ENCODE measurements at regions not wholly inside any gene's neighbourhood (a gene's known extent, or its start where the extent isn't known, plus 50 kb on each side); places are given as distances from the start of the nearest gene placed in this dataset.

- H3K4me1 ChIP-seq (ENCODE audit: control extremely low read depth in 1 of 4, control insufficient read depth in 4 of 4, insufficient read depth in 4 of 4, low read length in 3 of 4) = no peaks in the 10 kb centered on the region
- WGBS (ENCODE audit: insufficient coverage) = no CpG with 5 or more reads among the region's 3 CpGs
- ChIA-PET POLR2A (no interaction called here), CTCF (no interaction called here)
- DNase-seq = peak; percentile 5 to 52 (median 39)
- no peak overlapping the region for H3K4me3 ChIP-seq (ENCODE audit: control insufficient read depth in 1 of 7, extremely low read depth in 1 of 7, insufficient read depth in 4 of 7, low read depth in 2 of 7, low read length in 6 of 7)
- H3K9me3 ChIP-seq (ENCODE audit: control extremely low read depth in 1 of 5, control insufficient read depth in 4 of 5, insufficient read depth in 2 of 5, low read depth in 1 of 5, low read length in 4 of 5) = no peaks in the 10 kb centered on the region
- no peaks in the 10 kb centered on the region for H3K36me3 ChIP-seq (ENCODE audit: control insufficient read depth in 4 of 4, insufficient read depth in 4 of 4, low read length in 3 of 4)
- no peaks in the 10 kb centered on the region for H3K27me3 ChIP-seq (replicated peaks in 2 of 5; ENCODE audit: control insufficient read depth in 4 of 5, insufficient read depth in 5 of 5, low read length in 4 of 5)
- no peak overlapping the region for H3K27ac ChIP-seq (ENCODE audit: insufficient read depth in 1 of 2, low read depth in 1 of 2, low read length in 2 of 2, poor library complexity in 1 of 2, severe bottlenecking in 2 of 2)
Measured at GRCh38 chr16:60077861-60078260, 1343.7 kb upstream of the GOT2 start.

- Histone ChIP-seq H3K4me1 (ENCODE audit: control extremely low read depth in 1 of 4, control insufficient read depth in 4 of 4, insufficient read depth in 4 of 4, low read length in 3 of 4) (no peaks in the 10 kb centered on the region), H3K27ac (ENCODE audit: insufficient read depth in 1 of 2, low read depth in 1 of 2, low read length in 2 of 2, poor library complexity in 1 of 2, severe bottlenecking in 2 of 2) (no peak overlapping the region), H3K27me3 (replicated peaks in 2 of 5; ENCODE audit: control insufficient read depth in 4 of 5, insufficient read depth in 5 of 5, low read length in 4 of 5) (no peaks in the 10 kb centered on the region), H3K9me3 (ENCODE audit: control extremely low read depth in 1 of 5, control insufficient read depth in 4 of 5, insufficient read depth in 2 of 5, low read depth in 1 of 5, low read length in 4 of 5) (no peaks in the 10 kb centered on the region), H3K4me3 (ENCODE audit: control insufficient read depth in 1 of 7, extremely low read depth in 1 of 7, insufficient read depth in 4 of 7, low read depth in 2 of 7, low read length in 6 of 7) (no peak overlapping the region), H3K36me3 (ENCODE audit: control insufficient read depth in 4 of 4, insufficient read depth in 4 of 4, low read length in 3 of 4) (no peaks in the 10 kb centered on the region)
- WGBS (ENCODE audit: insufficient coverage) = no CpG with 5 or more reads among the region's 4 CpGs
- ChIA-PET CTCF (no interaction called here), POLR2A (no interaction called here)
- DNase-seq = no peak
Measured at GRCh38 chr16:60074378-60074777, 1340.3 kb upstream of the GOT2 start.

- H3K4me3 ChIP-seq (ENCODE audit: control insufficient read depth in 1 of 7, extremely low read depth in 1 of 7, insufficient read depth in 4 of 7, low read depth in 2 of 7, low read length in 6 of 7) = no peak overlapping the region
- no peaks in the 10 kb centered on the region for H3K36me3 ChIP-seq (ENCODE audit: control insufficient read depth in 4 of 4, insufficient read depth in 4 of 4, low read length in 3 of 4)
- 90% methylated on average over 3 of the region's 4 CpGs for WGBS (ENCODE audit: insufficient coverage)
- no peak for DNase-seq
- no peaks in the 10 kb centered on the region for H3K4me1 ChIP-seq (ENCODE audit: control extremely low read depth in 1 of 4, control insufficient read depth in 4 of 4, insufficient read depth in 4 of 4, low read length in 3 of 4)
- POLR2A ChIA-PET = no interaction called here
- no peaks in the 10 kb centered on the region for H3K27me3 ChIP-seq (replicated peaks in 2 of 5; ENCODE audit: control insufficient read depth in 4 of 5, insufficient read depth in 5 of 5, low read length in 4 of 5)
- no peak overlapping the region for H3K27ac ChIP-seq (ENCODE audit: insufficient read depth in 1 of 2, low read depth in 1 of 2, low read length in 2 of 2, poor library complexity in 1 of 2, severe bottlenecking in 2 of 2)
- CTCF ChIA-PET = no interaction called here
- H3K9me3 ChIP-seq (ENCODE audit: control extremely low read depth in 1 of 5, control insufficient read depth in 4 of 5, insufficient read depth in 2 of 5, low read depth in 1 of 5, low read length in 4 of 5) = no peaks in the 10 kb centered on the region
Measured at GRCh38 chr16:60073376-60073775, 1339.3 kb upstream of the GOT2 start.

- H3K4me3 ChIP-seq (ENCODE audit: control insufficient read depth in 1 of 7, extremely low read depth in 1 of 7, insufficient read depth in 4 of 7, low read depth in 2 of 7, low read length in 6 of 7) = no peak overlapping the region
- H3K4me1 ChIP-seq (ENCODE audit: control extremely low read depth in 1 of 4, control insufficient read depth in 4 of 4, insufficient read depth in 4 of 4, low read length in 3 of 4) = peaks cover 0 to 2% (median 0%) of the 10 kb centered on the region in 4 experiments
- ChIA-PET POLR2A (no interaction called here), CTCF (no interaction called here)
- H3K36me3 ChIP-seq (ENCODE audit: control insufficient read depth in 4 of 4, insufficient read depth in 4 of 4, low read length in 3 of 4) = no peaks in the 10 kb centered on the region
- H3K27me3 ChIP-seq (replicated peaks in 2 of 5; ENCODE audit: control insufficient read depth in 4 of 5, insufficient read depth in 5 of 5, low read length in 4 of 5) = no peaks in the 10 kb centered on the region
- no peak overlapping the region for H3K27ac ChIP-seq (ENCODE audit: insufficient read depth in 1 of 2, low read depth in 1 of 2, low read length in 2 of 2, poor library complexity in 1 of 2, severe bottlenecking in 2 of 2)
- H3K9me3 ChIP-seq (ENCODE audit: control extremely low read depth in 1 of 5, control insufficient read depth in 4 of 5, insufficient read depth in 2 of 5, low read depth in 1 of 5, low read length in 4 of 5) = no peaks in the 10 kb centered on the region
- DNase-seq = no peak
Measured at GRCh38 chr16:60064026-60064425, 1329.9 kb upstream of the GOT2 start.

GRCh38 chr16:60061396-60061795, 1327.3 kb upstream of the GOT2 start:
- Histone ChIP-seq H3K4me3 (ENCODE audit: control insufficient read depth in 1 of 7, extremely low read depth in 1 of 7, insufficient read depth in 4 of 7, low read depth in 2 of 7, low read length in 6 of 7) (no peak overlapping the region), H3K9me3 (ENCODE audit: control extremely low read depth in 1 of 5, control insufficient read depth in 4 of 5, insufficient read depth in 2 of 5, low read depth in 1 of 5, low read length in 4 of 5) (no peaks in the 10 kb centered on the region), H3K27me3 (replicated peaks in 2 of 5; ENCODE audit: control insufficient read depth in 4 of 5, insufficient read depth in 5 of 5, low read length in 4 of 5) (no peaks in the 10 kb centered on the region), H3K4me1 (ENCODE audit: control extremely low read depth in 1 of 4, control insufficient read depth in 4 of 4, insufficient read depth in 4 of 4, low read length in 3 of 4) (peaks cover 0 to 2% (median 0%) of the 10 kb centered on the region in 4 experiments), H3K27ac (ENCODE audit: insufficient read depth in 1 of 2, low read depth in 1 of 2, low read length in 2 of 2, poor library complexity in 1 of 2, severe bottlenecking in 2 of 2) (no peak overlapping the region), H3K36me3 (ENCODE audit: control insufficient read depth in 4 of 4, insufficient read depth in 4 of 4, low read length in 3 of 4) (no peaks in the 10 kb centered on the region)
- ChIA-PET POLR2A (no interaction called here), CTCF (no interaction called here)
- DNase-seq = no peak

GRCh38 chr16:60060731-60061130, 1326.6 kb upstream of the GOT2 start:
- Histone ChIP-seq H3K9me3 (ENCODE audit: control extremely low read depth in 1 of 5, control insufficient read depth in 4 of 5, insufficient read depth in 2 of 5, low read depth in 1 of 5, low read length in 4 of 5) (no peaks in the 10 kb centered on the region), H3K27ac (ENCODE audit: insufficient read depth in 1 of 2, low read depth in 1 of 2, low read length in 2 of 2, poor library complexity in 1 of 2, severe bottlenecking in 2 of 2) (no peak overlapping the region), H3K4me1 (ENCODE audit: control extremely low read depth in 1 of 4, control insufficient read depth in 4 of 4, insufficient read depth in 4 of 4, low read length in 3 of 4) (peaks cover 0 to 2% (median 0%) of the 10 kb centered on the region in 4 experiments), H3K27me3 (replicated peaks in 2 of 5; ENCODE audit: control insufficient read depth in 4 of 5, insufficient read depth in 5 of 5, low read length in 4 of 5) (no peaks in the 10 kb centered on the region), H3K36me3 (ENCODE audit: control insufficient read depth in 4 of 4, insufficient read depth in 4 of 4, low read length in 3 of 4) (no peaks in the 10 kb centered on the region), H3K4me3 (ENCODE audit: control insufficient read depth in 1 of 7, extremely low read depth in 1 of 7, insufficient read depth in 4 of 7, low read depth in 2 of 7, low read length in 6 of 7) (no peak overlapping the region)
- ChIA-PET POLR2A (no interaction called here), CTCF (no interaction called here)
- WGBS (ENCODE audit: insufficient coverage) = no CpG with 5 or more reads among the region's 2 CpGs
- peak; percentile 34 to 73 (median 67) for DNase-seq

GRCh38 chr16:60059141-60059540, 1325.0 kb upstream of the GOT2 start:
- POLR2A ChIA-PET = no interaction called here

GRCh38 chr16:60041671-60042070, 1307.6 kb upstream of the GOT2 start:
- no peaks in the 10 kb centered on the region for H3K4me1 ChIP-seq (ENCODE audit: control extremely low read depth in 1 of 4, control insufficient read depth in 4 of 4, insufficient read depth in 4 of 4, low read length in 3 of 4)
- ChIA-PET POLR2A (no interaction called here), CTCF (no interaction called here)
- no peak overlapping the region for H3K4me3 ChIP-seq (ENCODE audit: control insufficient read depth in 1 of 7, extremely low read depth in 1 of 7, insufficient read depth in 4 of 7, low read depth in 2 of 7, low read length in 6 of 7)
- no peak for DNase-seq
- no CpG with 5 or more reads among the region's 1 CpG for WGBS (ENCODE audit: insufficient coverage)
- H3K27me3 ChIP-seq (replicated peaks in 2 of 5; ENCODE audit: control insufficient read depth in 4 of 5, insufficient read depth in 5 of 5, low read length in 4 of 5) = no peaks in the 10 kb centered on the region
- H3K27ac ChIP-seq (ENCODE audit: insufficient read depth in 1 of 2, low read depth in 1 of 2, low read length in 2 of 2, poor library complexity in 1 of 2, severe bottlenecking in 2 of 2) = no peak overlapping the region
- no peaks in the 10 kb centered on the region for H3K9me3 ChIP-seq (ENCODE audit: control extremely low read depth in 1 of 5, control insufficient read depth in 4 of 5, insufficient read depth in 2 of 5, low read depth in 1 of 5, low read length in 4 of 5)
- no peaks in the 10 kb centered on the region for H3K36me3 ChIP-seq (ENCODE audit: control insufficient read depth in 4 of 4, insufficient read depth in 4 of 4, low read length in 3 of 4)

More at GRCh38 chr16:60059141-60059540, 1325.0 kb upstream of the GOT2 start:
- DNase-seq = no peak
- Histone ChIP-seq H3K27me3 (replicated peaks in 2 of 5; ENCODE audit: control insufficient read depth in 4 of 5, insufficient read depth in 5 of 5, low read length in 4 of 5) (no peaks in the 10 kb centered on the region), H3K27ac (ENCODE audit: insufficient read depth in 1 of 2, low read depth in 1 of 2, low read length in 2 of 2, poor library complexity in 1 of 2, severe bottlenecking in 2 of 2) (no peak overlapping the region), H3K36me3 (ENCODE audit: control insufficient read depth in 4 of 4, insufficient read depth in 4 of 4, low read length in 3 of 4) (no peaks in the 10 kb centered on the region), H3K4me1 (ENCODE audit: control extremely low read depth in 1 of 4, control insufficient read depth in 4 of 4, insufficient read depth in 4 of 4, low read length in 3 of 4) (peaks cover 0 to 2% (median 0%) of the 10 kb centered on the region in 4 experiments), H3K9me3 (ENCODE audit: control extremely low read depth in 1 of 5, control insufficient read depth in 4 of 5, insufficient read depth in 2 of 5, low read depth in 1 of 5, low read length in 4 of 5) (no peaks in the 10 kb centered on the region), H3K4me3 (ENCODE audit: control insufficient read depth in 1 of 7, extremely low read depth in 1 of 7, insufficient read depth in 4 of 7, low read depth in 2 of 7, low read length in 6 of 7) (no peak overlapping the region)
- no CpG with 5 or more reads among the region's 1 CpG for WGBS (ENCODE audit: insufficient coverage)
- CTCF ChIA-PET = no interaction called here

All from common myeloid progenitor, CD34-positive (primary cell).